Lung (tissue), 11 donors: ENCODE measurements at regions not wholly inside any gene's neighbourhood (a gene's known extent, or its start where the extent isn't known, plus 50 kb on each side); places are given as distances from the start of the nearest gene placed in this dataset.
"Not testable (repeated sequence)": the region's sequence is repeated elsewhere in the genome, so short reads cannot be mapped to it uniquely, and the experiment has no call there.

Experiments used
- ATAC-seq: fragments of 200-7000 bp; cut with Tn5 transposase; one replicate; pipeline ENCODE4 v1.9.1; 2020; ENCODE audit warnings: moderate number of reproducible peaks; ENCODE audit not compliant: insufficient read depth, low FRiP score
- DNase-seq, 3 donors: peaks; one replicate each; pipeline ENCODE4 v3.0.0-alpha.2; 2013 to 2017
- H3K27ac ChIP-seq, 2 donors: one replicate each; pipeline ENCODE4 v1.5.1; 2013; ENCODE audit warnings: mild to moderate bottlenecking in 2 of 2, moderate library complexity in 2 of 2, control low read depth in 1 of 2, inconsistent platforms in 1 of 2, low read depth in 1 of 2, low read length in 1 of 2
- H3K27me3 ChIP-seq, 3 donors: one replicate each; pipeline ENCODE4 v1.5.1; 2013; ENCODE audit warnings: low read length in 2 of 3; ENCODE audit not compliant: control insufficient read depth in 3 of 3, insufficient read depth in 3 of 3
- H3K36me3 ChIP-seq, 4 donors: one replicate each; pipeline ENCODE4 v1.5.1; 2013; ENCODE audit warnings: low read length in 4 of 4, mild to moderate bottlenecking in 1 of 4, moderate library complexity in 1 of 4; ENCODE audit not compliant: control insufficient read depth in 4 of 4, insufficient read depth in 4 of 4
- H3K4me1 ChIP-seq, 5 donors: one replicate each; pipeline ENCODE4 v1.5.1; 2013; ENCODE audit warnings: low read length in 5 of 5, mild to moderate bottlenecking in 2 of 5, moderate library complexity in 1 of 5; ENCODE audit not compliant: control insufficient read depth in 5 of 5, insufficient read depth in 5 of 5
- H3K4me3 ChIP-seq: one replicate; pipeline ENCODE4 v1.5.1; 2013; ENCODE audit warnings: mild to moderate bottlenecking, control low read depth, moderate library complexity
- H3K9ac ChIP-seq, 2 donors: one replicate each; pipeline ENCODE4 v1.5.1; 2013; ENCODE audit warnings: low read length in 2 of 2, control low read depth in 1 of 2; ENCODE audit not compliant: insufficient read depth in 1 of 2
- H3K9me3 ChIP-seq, 4 donors: one replicate each; pipeline ENCODE4 v1.5.1; 2013; ENCODE audit warnings: low read length in 3 of 4, mild to moderate bottlenecking in 1 of 4, moderate library complexity in 1 of 4; ENCODE audit not compliant: control insufficient read depth in 4 of 4, insufficient read depth in 3 of 4
- CTCF ChIP-seq: IDR thresholded peaks from 2 replicates; pipeline ENCODE4 v1.5.1; 2012; ENCODE audit warnings: mild to moderate bottlenecking; ENCODE audit errors: control extremely low read depth, extremely low read depth
- WGBS, 2 donors: extraction: QIAGEN DNeasy Blood & Tissue Kit; methylation state at CpG; one replicate each; pipeline ENCODE4 v1.1.7; 2013; 5-methylcytosine and 5-hydroxymethylcytosine counted together
- donor health status: control.
- donor health status: control.
- donor health status: Bipolar disorder and iron deficiency.
- donor health status: healthy.
- donor health status: DM: yes; HTN: yes; CAD: no.

DNA sequence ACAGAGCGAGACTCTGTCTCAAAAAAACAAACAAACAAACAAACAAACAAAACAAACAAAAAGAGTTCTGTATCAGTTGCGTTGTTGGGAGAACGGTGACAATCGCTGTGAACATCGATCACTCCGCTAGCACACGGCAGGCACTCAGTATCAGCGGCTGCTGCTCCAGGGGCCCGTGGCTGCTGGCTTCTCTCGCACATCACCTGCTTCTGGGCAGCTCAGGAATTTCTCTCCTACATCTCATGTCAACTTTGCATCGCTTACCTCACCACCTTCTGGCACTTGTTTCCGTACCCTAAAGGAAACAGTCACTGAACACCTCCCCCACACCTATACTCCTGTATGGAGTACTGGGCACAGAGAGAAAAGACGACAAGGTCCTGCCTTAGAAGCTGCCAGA, 70.3 kb upstream of the WNT7B start:
- peaks cover 4 to 38% (median 19%) of the 10 kb centered on the region in 5 donors for H3K4me1 ChIP-seq
- no peak for ATAC-seq
- WGBS, 2 donors: 79 to 80% methylated on average over 13 of the region's 13 CpGs
- no peaks in the 10 kb centered on the region for H3K9me3 ChIP-seq
- peak in 1 of 3 donors; percentile 5 for DNase-seq
- H3K36me3 ChIP-seq: peaks cover 0 to 5% (median under 1%) of the 10 kb centered on the region in 4 donors
- peak overlapping the region in 1 of 2 donors; percentile 86 for H3K27ac ChIP-seq
- H3K27me3 ChIP-seq: no peaks in the 10 kb centered on the region
- no peak overlapping the region for H3K4me3 ChIP-seq
- no peak overlapping the region for H3K9ac ChIP-seq
- TF ChIP-seq CTCF: no peak

DNA sequence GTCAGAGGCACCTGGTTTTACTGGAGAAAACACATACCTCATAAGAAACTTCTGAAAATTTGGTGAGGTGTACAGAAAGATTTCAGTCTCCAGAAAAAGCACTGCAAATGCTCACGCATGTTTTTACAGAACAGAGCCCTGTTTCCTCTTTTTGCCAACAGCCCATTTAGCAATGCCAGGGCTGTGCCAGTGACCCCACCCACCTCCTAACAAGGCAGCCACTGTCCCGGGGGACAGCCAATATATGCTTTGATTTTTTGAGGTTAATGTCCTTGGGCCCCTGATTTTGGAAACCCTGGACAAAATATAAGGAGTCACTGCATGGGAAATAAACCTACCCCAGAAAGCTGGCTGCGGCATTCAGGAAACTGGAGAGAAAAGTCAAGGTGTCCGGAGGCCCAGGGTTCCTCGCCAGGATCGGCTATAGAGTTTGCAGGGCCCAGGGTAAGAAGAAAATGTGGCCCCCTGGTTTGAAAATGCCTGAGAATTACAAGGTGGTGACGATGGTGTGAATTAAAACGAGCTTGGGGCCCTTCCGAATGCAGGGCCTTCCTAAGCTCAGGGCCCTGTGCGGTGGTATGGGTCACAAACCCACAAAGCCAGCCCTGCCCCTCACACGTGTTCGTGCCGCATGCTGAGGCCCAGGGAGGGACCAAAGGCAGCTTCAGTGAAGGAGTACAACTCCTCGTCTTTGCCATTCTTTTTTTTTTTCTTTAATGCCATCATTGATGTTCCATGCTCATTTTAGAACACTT, 71.1 kb upstream of the WNT7B start:
- Histone ChIP-seq H3K4me3 (no peak overlapping the region), H3K9ac (no peak overlapping the region), H3K27ac (peak overlapping the region in 1 of 2 donors; percentile 86), H3K9me3 (no peaks in the 10 kb centered on the region), H3K27me3 (no peaks in the 10 kb centered on the region), H3K4me1 (peaks cover 4 to 40% (median 19%) of the 10 kb centered on the region in 5 donors), H3K36me3 (peaks cover 0 to 5% (median under 1%) of the 10 kb centered on the region in 4 donors)
- WGBS, 2 donors: 52 to 58% methylated on average over 14 of the region's 14 CpGs
- DNase-seq (peak in 1 of 3 donors; percentile 2), ATAC-seq (no peak)
- no peak for TF ChIP-seq CTCF

GRCh38 chr22:46048661-46049060, 71.7 kb upstream of the WNT7B start:
- peaks cover 0 to 37% (median 18%) of the 10 kb centered on the region in 5 donors for H3K4me1 ChIP-seq
- not testable (repeated sequence) for H3K27ac ChIP-seq, H3K9ac ChIP-seq, H3K27me3 ChIP-seq, DNase-seq, ATAC-seq, H3K36me3 ChIP-seq, H3K4me3 ChIP-seq, H3K9me3 ChIP-seq
- 81 to 88% methylated on average over 7 of the region's 7 CpGs for WGBS, 2 donors

DNA sequence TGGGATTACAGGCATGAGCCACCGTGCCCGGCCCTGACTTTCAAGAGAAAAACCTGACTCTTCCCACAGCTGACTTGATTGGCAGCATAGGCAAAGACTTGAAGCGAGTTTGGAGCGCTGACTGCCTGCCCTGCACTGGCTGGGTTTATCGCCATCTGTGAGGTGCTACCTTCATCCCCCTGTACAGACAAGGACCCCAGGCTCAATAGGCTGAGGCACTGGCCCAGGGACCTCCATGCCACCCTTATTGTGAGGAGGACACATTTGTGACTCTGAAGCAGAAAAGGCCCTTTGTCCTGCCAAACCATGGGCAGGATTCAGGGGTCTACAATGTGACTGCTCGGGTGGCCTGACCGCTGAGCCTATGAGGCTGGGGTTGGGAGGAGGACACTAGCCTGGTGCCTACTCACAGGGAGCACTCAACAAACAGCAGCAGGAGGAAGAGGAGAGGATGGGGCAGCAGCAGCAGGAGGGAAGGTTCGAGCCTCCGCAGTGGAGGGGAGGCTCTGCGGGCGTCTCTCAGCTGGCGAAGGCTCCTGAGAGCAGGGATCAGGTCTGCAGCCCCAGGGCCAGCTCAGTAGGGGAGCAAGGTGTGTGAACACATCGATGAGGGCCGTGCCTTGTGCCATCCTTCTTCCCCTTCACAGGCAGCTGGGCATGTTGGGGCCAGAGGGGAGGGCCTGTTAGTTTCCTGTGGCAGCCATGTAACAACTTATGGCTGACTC, 72.9 kb upstream of the WNT7B start:
- Histone ChIP-seq H3K36me3 (peaks cover 0 to 5% (median under 1%) of the 10 kb centered on the region in 4 donors), H3K4me1 (peaks cover 0 to 37% (median 18%) of the 10 kb centered on the region in 5 donors), H3K4me3 (no peak overlapping the region), H3K27ac (peak overlapping the region in 1 of 2 donors; percentile 97), H3K27me3 (no peaks in the 10 kb centered on the region), H3K9me3 (no peaks in the 10 kb centered on the region), H3K9ac (no peak overlapping the region)
- WGBS, 2 donors: 87 to 88% methylated on average over 14 of the region's 14 CpGs
- TF ChIP-seq CTCF: no peak
- ATAC-seq: no peak
- peak in 1 of 3 donors; percentile 7 for DNase-seq
